Endothelial cell of umbilical vein (primary cell): ENCODE measurements at regions not wholly inside any gene's neighbourhood (a gene's known extent, or its start where the extent isn't known, plus 50 kb on each side); places are given as distances from the start of the nearest gene placed in this dataset.

Experiments
- BruUV-seq: library from RNA; stranded (reverse); fragments of 400-500 nt; replicated peaks from 2 replicates; lab custom pipeline; 2021; lab: Mats Ljungman, UMichigan
- CTCF ChIA-PET: fragments of 300-600, 350-600 bp; sonication (Branson Sonifier 250); formaldehyde crosslinking; loops from one replicate; lab custom pipeline; 2021; ENCODE audit warnings: antibody characterized with exemption, inconsistent platforms; lab: Charles Lee
- POLR2A ChIA-PET: fragments of 300-600, 350-600 bp; sonication (Branson Sonifier 250); formaldehyde crosslinking; loops from one replicate; lab custom pipeline; 2021; ENCODE audit warnings: antibody characterized with exemption, inconsistent platforms; lab: Charles Lee
- DNase-seq: peaks from one replicate; pipeline ENCODE4 v3.0.0-alpha.2; 2011; ENCODE audit warnings: low read depth, low spot score
- FAIRE-seq: peaks from 2 replicates; lab custom pipeline; 2011; peaks lifted over from hg19 to GRCh38; lab: Jason Lieb, UNC
- H2AFZ ChIP-seq: 2 replicates; pipeline ENCODE4 v1.6.0; 2012; ENCODE audit warnings: low read depth, low read length, control low read depth, inconsistent platforms
- H3K27ac ChIP-seq: 2 replicates; pipeline ENCODE4 v1.5.1; 2011; ENCODE audit warnings: low read depth, mild to moderate bottlenecking, control low read depth, low read length, moderate library complexity; ENCODE audit not compliant: insufficient read depth
- H3K27me3 ChIP-seq, 2 experiments: 2 replicates each; pipeline versions ENCODE4 v1.6.0 to v1.6.1; 2011; ENCODE audit warnings: low read length in 2 of 2, mixed read lengths in 1 of 2; ENCODE audit not compliant: control insufficient read depth in 2 of 2, insufficient read depth in 2 of 2
- H3K36me3 ChIP-seq, 2 experiments: 2 replicates in 1 of 2; 3 replicates in 1 of 2; pipeline ENCODE4 v1.5.1; 2011; ENCODE audit warnings: low read length in 2 of 2, mild to moderate bottlenecking in 1 of 2, moderate library complexity in 1 of 2; ENCODE audit not compliant: control insufficient read depth in 2 of 2, insufficient read depth in 2 of 2; ENCODE audit errors: extremely low read depth in 1 of 2
- H3K4me1 ChIP-seq: 3 replicates; pipeline ENCODE4 v1.5.1; 2011; ENCODE audit warnings: mild to moderate bottlenecking, low read length; ENCODE audit not compliant: control insufficient read depth, insufficient read depth; ENCODE audit errors: extremely low read depth
- H3K4me2 ChIP-seq: 2 replicates; pipeline ENCODE4 v1.6.1; 2011; ENCODE audit warnings: low read length, control low read depth, mixed read lengths; ENCODE audit not compliant: insufficient read depth
- H3K4me3 ChIP-seq, 3 experiments: fragments of 200-600 bp in 1 of 3; sonication (generic), shearing (Covaris generic) in 1 of 3; replicated peaks in 1 of 3; 2 replicates each; pipeline ENCODE4 v1.5.1; 2011 to 2016; ENCODE audit warnings: control low read depth in 3 of 3, low read length in 3 of 3, mild to moderate bottlenecking in 2 of 3, inconsistent platforms in 1 of 3, low read depth in 1 of 3, moderate library complexity in 1 of 3; ENCODE audit not compliant: insufficient read depth in 1 of 3
- H3K79me2 ChIP-seq: 2 replicates; pipeline ENCODE4 v1.6.0; 2012; ENCODE audit warnings: low read length, inconsistent platforms; ENCODE audit not compliant: control insufficient read depth, insufficient read depth
- H3K9ac ChIP-seq: replicated peaks from 2 replicates; pipeline ENCODE3; 2011; ENCODE audit warnings: low read length, control low read depth; ENCODE audit not compliant: insufficient read depth; ENCODE audit errors: extremely low read depth
- H3K9me1 ChIP-seq: replicated peaks from 3 replicates; pipeline ENCODE4 v1.6.0; 2011; ENCODE audit warnings: mild to moderate bottlenecking, low read length; ENCODE audit not compliant: control insufficient read depth, insufficient read depth; ENCODE audit errors: extremely low read depth
- H3K9me3 ChIP-seq: replicated peaks from 2 replicates; pipeline ENCODE4 v1.5.1; 2012; ENCODE audit warnings: low read length, inconsistent platforms; ENCODE audit not compliant: control insufficient read depth, insufficient read depth
- H4K20me1 ChIP-seq: replicated peaks from 2 replicates; pipeline ENCODE3; 2011; ENCODE audit warnings: mild to moderate bottlenecking, low read length; ENCODE audit not compliant: control insufficient read depth, insufficient read depth; ENCODE audit errors: extremely low read depth
- EZH2 ChIP-seq: IDR thresholded peaks from 2 replicates; pipeline ENCODE4 v1.6.1; 2012; ENCODE audit warnings: borderline replicate concordance, low read depth, mild to moderate bottlenecking, moderate library complexity, low read length, inconsistent platforms; ENCODE audit not compliant: severe bottlenecking
- FOS ChIP-seq: IDR thresholded peaks from 2 replicates; pipeline ENCODE4 v1.6.1; 2011; ENCODE audit warnings: mild to moderate bottlenecking, low read length, moderate library complexity, borderline replicate concordance; ENCODE audit not compliant: insufficient read depth
- GATA2 ChIP-seq: IDR thresholded peaks from 2 replicates; pipeline ENCODE4 v1.7.0; 2011; ENCODE audit warnings: low read depth, mild to moderate bottlenecking, moderate library complexity, mixed read lengths, low read length; ENCODE audit not compliant: insufficient read length, insufficient read depth
- JUN ChIP-seq: IDR thresholded peaks from 2 replicates; pipeline ENCODE4 v1.6.1; 2011; ENCODE audit warnings: borderline replicate concordance, low read depth; ENCODE audit not compliant: insufficient read length, insufficient read depth
- MYC ChIP-seq: IDR thresholded peaks from one replicate; pipeline ENCODE4 v1.6.1; 2011; ENCODE audit warnings: mild to moderate bottlenecking, low read depth, low read length
- POLR2A ChIP-seq: IDR thresholded peaks from 2 replicates; pipeline ENCODE4 v1.6.1; 2012; ENCODE audit warnings: low read depth, mild to moderate bottlenecking, control low read depth, low read length
- POLR2AphosphoS5 ChIP-seq: IDR thresholded peaks from 2 replicates; pipeline ENCODE4 v1.6.1; 2012; ENCODE audit warnings: low read depth, mild to moderate bottlenecking, control low read depth, low read length, moderate library complexity; ENCODE audit not compliant: insufficient read depth
- dilution Hi-C: fragments of 300-500 bp; cut with MboI; formaldehyde crosslinking; loops from one replicate; pipeline ENCODE4 v1.15.0; 2019; ENCODE audit warnings: low sequenced_read_pairs; ENCODE audit not compliant: extremely low pct_ligation_motif_present
- intact Hi-C: fragments of 100-400 bp; cut with micrococcal nuclease; formaldehyde crosslinking; loops from one replicate; pipeline ENCODE4 v1.10.0; 2022
- TF ChIP-seq, protein P1 (sequence below), 2 donors: IDR thresholded peaks; 1 replicate in 1 of 2; 2 replicates in 1 of 2; pipeline ENCODE4 v1.5.1; 2011; ENCODE audit warnings: low read length in 2 of 2, mild to moderate bottlenecking in 2 of 2, moderate library complexity in 2 of 2, control low read depth in 1 of 2, inconsistent platforms in 1 of 2, low read depth in 1 of 2; ENCODE audit not compliant: insufficient read depth in 1 of 2; ENCODE audit errors: extremely low read depth in 1 of 2
- TF ChIP-seq, protein P2 (sequence below): IDR thresholded peaks from 2 replicates; pipeline ENCODE4 v1.6.1; 2011; ENCODE audit not compliant: insufficient read depth, insufficient read length

DNA sequence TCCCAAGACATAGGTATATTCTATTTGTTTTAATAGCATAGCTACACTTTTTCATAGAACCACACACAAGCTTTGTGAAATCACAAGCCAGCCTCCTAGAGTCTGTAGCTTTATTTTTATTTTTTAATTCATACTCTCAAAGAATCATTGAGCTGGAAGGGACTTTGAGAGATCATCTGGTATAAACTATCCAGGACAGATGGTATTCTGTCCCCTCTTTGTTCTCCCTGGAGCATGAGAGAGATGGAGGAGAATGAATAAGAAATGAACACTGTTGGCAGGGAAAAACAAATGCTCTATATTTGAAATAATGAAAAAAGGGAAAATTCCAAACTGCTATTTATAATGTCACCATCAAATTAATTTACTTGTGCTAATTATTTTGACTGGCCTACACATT, 338.7 kb upstream of the IL12A start:
- ChIA-PET CTCF (interaction anchor here (3.0 kb wide), 1 partner anchor 13 kb away, joined by 9 read pairs; no protein-coding TSS in a partner anchor), POLR2A (no interaction called here)
- H3K9me1 ChIP-seq = no peaks in the 10 kb centered on the region
- FAIRE-seq = no peak
- BruUV-seq = no TSS peak
- H4K20me1 ChIP-seq = no peaks in the 10 kb centered on the region
- no peaks in the 10 kb centered on the region for H3K79me2 ChIP-seq
- intact Hi-C loops = no loop called here
- DNase-seq = no peak
- no peak overlapping the region for H3K4me2 ChIP-seq
- H2AFZ ChIP-seq = no peak overlapping the region
- TF ChIP-seq POLR2A (no peak), GATA2 (no peak), EZH2 (no peak), JUN (no peak), POLR2AphosphoS5 (no peak), MYC (no peak), FOS (no peak)
- TF ChIP-seq, protein P1, sequence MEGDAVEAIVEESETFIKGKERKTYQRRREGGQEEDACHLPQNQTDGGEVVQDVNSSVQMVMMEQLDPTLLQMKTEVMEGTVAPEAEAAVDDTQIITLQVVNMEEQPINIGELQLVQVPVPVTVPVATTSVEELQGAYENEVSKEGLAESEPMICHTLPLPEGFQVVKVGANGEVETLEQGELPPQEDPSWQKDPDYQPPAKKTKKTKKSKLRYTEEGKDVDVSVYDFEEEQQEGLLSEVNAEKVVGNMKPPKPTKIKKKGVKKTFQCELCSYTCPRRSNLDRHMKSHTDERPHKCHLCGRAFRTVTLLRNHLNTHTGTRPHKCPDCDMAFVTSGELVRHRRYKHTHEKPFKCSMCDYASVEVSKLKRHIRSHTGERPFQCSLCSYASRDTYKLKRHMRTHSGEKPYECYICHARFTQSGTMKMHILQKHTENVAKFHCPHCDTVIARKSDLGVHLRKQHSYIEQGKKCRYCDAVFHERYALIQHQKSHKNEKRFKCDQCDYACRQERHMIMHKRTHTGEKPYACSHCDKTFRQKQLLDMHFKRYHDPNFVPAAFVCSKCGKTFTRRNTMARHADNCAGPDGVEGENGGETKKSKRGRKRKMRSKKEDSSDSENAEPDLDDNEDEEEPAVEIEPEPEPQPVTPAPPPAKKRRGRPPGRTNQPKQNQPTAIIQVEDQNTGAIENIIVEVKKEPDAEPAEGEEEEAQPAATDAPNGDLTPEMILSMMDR (IDR thresholded peaks at IDR 0.05; ENCODE audit: extremely low read depth in 1 of 2, insufficient read depth in 1 of 2, low read depth in 1 of 2, low read length in 2 of 2) = no peak
- TF ChIP-seq, protein P2, sequence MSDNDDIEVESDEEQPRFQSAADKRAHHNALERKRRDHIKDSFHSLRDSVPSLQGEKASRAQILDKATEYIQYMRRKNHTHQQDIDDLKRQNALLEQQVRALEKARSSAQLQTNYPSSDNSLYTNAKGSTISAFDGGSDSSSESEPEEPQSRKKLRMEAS = no peak
- H3K9me3 ChIP-seq = no peaks in the 10 kb centered on the region
- H3K27ac ChIP-seq = no peak overlapping the region
- H3K9ac ChIP-seq = no peak overlapping the region
- H3K27me3 ChIP-seq = no peaks in the 10 kb centered on the region
- no peak overlapping the region for H3K4me3 ChIP-seq
- H3K4me1 ChIP-seq = no peaks in the 10 kb centered on the region
- no peaks in the 10 kb centered on the region for H3K36me3 ChIP-seq
- dilution Hi-C loops = no loop called here
